Tongue (tissue), 1 donor: ENCODE measurements at regions not wholly inside any gene's neighbourhood (a gene's known extent, or its start where the extent isn't known, plus 50 kb on each side); places are given as distances from the start of the nearest gene placed in this dataset.
A peak's percentile ranks its signal among the peaks of the same experiment; 100 is the strongest.

Source experiments
- DNase-seq: peaks from one replicate; pipeline ENCODE4 v3.0.0-alpha.2; 2015

DNA sequence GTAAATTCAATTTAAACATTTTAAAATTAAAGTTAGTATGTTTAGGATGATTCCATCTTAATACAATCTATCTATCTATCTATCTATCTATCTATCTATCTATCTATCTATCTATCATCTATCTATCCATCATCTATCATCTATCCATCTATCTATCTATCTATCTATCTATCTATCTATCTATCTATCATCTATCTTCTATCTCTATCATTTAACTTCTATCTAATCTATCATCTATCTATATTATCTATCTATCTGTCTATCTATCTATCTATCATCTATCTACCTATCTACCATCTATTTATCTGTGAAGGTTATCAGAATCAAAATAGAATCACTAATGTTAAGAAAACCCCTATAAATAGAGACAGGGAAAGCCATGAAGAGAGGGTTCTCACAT lies 78.3 kb downstream of the RAMP3 start:
- no peak for DNase-seq

DNA sequence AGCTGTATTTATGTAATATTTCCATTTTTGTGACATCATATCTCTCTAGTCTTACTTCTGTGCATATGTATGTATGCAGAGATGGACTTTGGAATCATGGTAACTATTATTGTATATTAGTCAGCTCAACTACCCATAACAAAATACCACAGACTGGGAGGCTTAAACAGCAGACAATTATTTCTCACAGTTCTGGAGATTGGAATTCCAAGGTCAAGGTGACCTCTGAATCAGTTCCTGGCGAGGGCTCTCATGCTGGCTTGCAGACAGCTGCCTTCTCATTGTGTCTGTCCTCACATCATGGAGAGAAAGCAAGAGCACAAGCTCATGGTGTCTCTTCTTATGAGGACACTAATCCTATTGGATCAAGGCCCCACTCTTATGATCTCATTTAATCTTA lies 79.1 kb downstream of the RAMP3 start:
- no peak for DNase-seq

DNA sequence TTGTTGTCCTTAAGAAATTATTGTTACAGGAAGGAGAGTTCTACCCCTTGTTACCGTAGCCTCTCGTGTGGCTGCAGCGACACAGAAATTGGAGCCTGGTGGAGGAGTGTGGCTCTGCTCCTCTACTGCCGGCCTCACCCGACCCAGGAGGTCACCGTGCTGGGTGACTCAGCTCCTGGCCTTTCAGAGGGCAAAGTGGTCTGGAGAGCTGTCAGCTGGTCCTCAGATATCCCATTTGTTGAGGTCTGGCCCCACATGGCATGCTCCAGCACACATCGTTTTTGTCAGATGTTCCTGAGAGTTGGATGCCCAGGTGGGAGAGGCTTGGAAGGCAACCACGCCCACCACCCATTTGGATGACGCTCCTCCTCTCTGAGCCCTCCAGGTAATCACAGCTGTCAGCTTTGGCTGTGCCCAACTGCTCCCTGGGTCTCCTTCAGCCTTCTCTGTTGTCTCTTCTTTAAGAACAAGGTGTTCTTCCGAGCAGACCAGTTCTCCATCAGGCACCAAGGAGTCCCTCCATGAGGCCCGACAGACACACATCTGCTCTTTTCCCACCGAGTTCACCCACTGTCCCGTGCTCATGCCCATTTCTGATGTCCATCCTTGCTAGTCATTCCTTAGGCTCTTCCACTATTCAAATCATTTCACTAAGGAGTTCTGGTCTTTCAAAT lies 80.3 kb downstream of the RAMP3 start:
- no peak for DNase-seq

DNA sequence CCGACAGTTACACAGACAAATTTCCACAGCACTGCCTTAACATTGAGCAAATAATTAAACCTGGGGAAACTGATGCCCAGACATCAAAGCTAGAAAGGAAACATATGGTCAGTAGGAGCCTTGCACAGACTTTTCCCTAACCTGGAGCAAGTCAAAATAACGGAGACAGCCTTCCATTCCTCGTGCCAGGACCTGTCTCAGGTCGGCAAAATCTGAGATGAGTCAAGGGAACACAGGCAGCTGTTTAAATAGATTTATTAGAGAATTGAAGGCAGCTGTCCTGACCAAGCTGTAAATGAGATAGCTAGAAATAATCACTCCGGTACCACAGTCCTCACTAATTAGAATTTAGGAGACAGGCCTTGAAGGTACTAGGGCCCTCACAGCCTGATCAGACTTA lies 81.2 kb downstream of the RAMP3 start:
- DNase-seq, result no peak

DNA sequence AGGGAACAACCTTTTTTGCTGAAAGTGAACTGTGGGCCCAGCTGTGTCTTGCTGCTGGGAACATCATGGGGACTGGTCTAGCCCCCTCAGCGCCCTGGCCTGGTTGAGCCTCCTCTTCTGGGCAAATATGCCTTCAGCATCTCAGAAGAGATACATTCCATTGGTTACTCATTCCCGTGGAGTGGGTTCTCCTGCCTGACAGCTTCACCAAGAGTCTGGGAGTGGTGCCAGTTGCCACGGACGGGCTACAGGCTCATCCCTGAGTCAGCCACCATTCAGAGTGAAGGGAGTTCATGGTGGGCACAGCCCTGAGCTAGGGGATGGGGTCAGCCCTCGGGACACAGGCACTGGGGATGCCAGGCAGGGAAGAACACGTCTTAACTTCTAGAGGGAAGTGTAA lies 81.9 kb downstream of the RAMP3 start:
- no peak for DNase-seq

DNA sequence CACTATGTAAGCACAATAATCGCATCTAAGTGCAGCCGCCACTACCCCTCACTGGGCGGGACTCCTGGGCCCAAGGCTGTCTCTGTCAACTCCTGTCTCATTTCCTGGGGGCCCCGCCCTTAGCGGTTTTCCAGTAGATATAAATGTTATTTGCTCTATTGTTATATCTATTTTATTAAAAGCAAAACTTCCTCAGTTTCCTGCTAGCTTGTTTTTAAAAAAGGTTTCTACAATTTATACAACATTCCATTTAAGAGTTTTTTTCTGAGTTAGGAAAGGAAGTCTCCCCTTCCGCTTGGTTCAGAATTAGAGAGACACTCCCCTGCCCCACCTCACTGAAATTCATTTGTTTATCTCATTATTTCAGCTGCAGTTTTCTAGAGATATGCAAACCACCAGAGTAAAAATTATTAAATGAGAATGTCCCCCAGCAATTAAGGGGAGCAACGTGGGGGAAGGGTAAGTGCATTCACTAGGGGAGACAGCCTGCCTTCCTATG lies 82.7 kb downstream of the RAMP3 start:
- no peak for DNase-seq

DNA sequence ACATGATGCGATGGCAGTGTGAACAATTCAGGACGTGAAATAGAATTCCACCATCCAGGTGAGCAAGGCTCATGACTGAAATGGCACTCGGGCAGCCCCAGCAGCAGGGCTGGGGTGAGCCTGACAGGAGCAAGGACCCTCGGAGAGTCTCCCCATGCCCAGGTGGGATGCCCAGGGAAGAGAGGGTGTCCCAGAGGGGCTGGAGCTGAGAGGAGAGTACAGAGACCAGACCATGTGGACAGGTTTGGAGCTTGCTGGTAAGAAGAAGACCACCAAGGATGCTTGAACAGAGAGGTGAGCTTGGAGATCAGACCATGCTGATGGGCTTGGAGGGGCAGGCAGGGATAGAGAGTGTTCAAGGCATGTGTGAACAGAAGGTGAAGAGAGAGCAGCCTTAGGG lies 83.3 kb downstream of the RAMP3 start:
- DNase-seq, result no peak

DNA sequence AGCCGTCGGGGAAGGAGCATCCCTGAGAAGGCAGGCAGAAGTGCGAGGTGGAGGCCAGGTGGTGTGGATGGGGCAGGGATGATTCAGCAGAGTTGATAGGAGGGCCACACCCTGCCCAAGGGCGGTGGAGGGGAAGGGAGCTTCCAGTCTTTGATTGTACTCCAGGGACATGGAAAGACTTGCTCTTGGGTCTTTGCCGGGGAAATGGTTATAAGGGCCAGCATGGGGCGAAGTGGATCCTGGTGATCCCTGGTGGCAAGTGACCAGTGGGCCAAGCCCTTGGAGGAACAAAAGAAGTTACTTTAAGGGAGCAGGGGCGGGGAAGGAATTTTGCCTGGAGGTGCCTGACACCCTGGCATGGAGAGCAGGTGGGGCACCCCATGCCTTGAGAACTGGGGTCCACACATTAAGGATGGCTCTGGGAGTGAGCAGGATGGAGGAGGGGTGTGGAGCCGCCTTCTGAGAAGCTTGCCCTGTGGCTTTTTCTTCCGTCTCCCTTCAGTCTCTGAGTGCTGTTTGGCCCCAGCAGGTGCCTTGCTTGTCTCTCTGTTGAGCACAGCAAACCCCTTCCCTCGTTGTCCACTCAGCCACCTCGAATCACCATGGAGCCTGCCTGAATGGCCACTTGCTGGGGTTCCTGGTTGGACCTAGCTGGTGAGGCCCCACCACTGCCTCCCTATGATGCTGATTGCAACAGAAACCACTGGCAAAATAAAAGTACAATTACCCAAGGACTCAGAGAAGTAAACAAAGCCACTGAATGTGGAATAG lies 83.9 kb downstream of the RAMP3 start:
- no peak for DNase-seq

DNA sequence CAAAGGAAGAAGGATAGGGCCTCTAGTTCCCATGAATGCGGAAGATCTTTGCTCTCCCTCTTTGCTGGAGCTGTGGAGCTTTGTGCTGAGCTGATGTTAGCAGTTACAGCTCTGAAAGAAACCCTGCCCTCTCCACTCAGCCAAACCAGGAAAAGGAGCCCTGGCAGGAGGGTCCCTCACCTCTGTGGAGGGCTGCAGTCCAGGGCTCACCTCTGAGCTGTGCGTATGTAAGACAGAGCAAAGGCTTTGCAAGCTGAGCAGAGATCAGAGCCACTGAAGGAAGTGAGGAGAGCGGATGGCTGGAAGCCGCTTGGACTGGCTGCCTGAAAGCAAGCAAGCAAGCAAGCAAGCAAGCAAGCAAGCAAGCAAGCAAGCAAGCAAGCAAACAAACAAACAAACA lies 84.7 kb downstream of the RAMP3 start:
- no peak for DNase-seq

DNA sequence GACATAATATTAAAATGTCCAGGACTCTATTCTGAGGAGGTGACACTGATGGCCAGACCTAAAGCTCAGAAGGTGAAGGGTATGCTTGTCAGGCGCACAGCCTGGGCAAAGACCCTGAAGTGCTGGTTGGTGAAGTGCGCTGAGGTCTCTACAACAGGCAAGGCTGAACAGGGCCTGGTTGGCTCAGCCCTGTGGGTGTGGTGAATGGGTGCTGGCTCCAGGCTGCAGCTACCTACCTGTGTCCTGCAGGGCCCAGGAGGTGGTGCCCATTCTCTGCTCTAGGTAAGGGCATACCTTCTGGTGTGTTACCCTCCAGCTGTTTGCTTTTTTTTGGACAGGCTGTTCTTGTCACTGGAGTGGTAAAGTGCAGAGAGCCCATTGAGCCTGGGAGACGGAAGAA lies 85.1 kb downstream of the RAMP3 start:
- DNase-seq, result no peak

DNA sequence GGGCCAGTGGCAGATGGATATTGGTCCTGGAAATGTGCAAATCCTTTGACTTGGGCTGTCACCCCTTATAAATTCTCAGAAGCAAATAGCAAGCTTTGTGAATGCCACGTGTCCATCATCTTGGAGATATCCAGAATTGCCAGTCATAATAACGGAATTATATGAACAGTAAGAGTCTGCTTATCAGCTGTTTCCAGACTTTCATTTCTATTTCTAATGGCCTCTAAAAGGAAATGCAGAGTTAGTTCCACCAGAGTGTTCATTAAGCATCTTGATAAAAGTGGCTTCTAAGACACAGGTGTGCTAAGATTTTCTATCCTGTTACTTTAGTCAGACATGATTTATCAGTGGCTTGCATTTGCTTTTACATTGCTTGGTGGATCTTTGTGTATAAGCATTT lies 87.4 kb downstream of the RAMP3 start:
- no peak for DNase-seq

DNA sequence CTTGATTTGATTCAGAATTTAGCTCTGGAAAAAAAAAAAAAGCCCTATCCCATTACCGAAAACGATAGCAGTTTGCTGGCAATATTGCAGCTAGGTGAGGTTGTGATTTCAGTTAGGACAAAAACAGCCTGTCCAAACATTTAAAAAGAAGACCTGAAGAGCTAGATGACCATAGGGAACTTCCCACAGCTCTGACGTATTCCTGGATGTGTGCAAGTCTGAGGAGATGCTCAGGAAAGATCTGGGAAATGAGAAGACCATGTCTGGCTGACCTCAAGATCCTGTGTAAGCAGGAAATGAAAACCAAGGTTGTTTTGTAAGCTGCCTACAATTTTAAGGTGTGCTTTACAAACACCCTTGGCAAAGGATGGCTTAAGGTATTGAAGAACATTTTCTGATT lies 88.7 kb downstream of the RAMP3 start:
- DNase-seq, result no peak

DNA sequence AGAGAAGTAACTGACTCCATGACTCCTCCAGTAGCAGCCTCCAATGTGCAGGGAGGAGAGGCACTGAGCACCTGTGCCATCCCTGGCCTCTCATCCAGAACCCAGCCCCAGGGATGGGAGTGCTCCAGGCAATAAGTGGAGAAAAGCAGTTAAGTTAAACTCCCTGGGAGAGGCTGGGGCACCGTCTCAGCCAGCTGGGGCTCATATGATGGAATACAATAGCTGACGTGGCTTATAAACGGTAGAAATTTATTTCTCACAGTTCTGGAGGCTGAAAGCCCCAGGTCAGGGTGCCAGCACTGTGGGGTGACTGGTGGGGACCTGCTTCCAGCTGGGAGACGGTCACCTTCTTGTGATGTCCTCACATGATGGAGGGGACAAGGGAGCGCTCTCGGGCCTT lies 94.7 kb downstream of the RAMP3 start:
- DNase-seq, result no peak

DNA sequence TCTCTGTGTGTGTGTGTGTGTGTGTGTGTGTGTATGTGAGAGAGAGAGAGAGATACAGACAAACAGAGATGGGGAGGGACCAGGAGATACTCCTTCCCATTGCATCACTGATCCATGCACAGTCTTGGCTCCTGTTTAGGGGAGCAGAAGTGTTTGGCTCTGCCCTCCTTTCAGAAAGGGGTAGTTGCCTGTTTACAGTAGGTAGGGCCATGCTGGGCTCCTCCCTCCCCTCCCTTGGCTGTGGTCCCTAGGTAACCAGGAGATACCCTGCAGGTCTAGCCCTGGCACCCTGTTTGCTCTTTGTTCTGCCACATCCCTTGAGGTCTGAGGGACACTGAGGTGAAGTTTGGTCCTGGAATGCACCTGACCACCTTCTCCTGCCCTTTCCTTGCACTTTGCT lies 95.3 kb downstream of the RAMP3 start:
- DNase-seq, result no peak

DNA sequence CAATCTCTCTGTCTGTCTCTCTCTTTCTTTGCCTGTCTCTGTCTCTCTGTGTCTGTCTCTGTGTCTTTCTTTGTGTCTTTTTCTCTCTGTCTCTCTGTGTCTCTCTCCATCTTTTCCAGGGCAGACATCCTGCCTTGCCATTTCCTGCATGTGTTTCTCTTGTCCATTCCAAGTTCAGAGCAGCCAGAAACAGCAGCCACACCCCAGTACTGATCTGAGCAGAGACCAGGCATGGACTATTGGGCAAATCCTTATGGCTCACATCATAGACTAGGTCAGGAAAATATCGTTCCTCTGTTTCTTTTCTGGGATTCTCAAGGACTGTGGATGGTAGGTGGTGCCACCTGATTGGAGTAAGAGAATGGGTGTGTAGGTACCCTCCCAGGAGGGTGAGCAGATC lies 95.8 kb downstream of the RAMP3 start:
- no peak for DNase-seq

DNA sequence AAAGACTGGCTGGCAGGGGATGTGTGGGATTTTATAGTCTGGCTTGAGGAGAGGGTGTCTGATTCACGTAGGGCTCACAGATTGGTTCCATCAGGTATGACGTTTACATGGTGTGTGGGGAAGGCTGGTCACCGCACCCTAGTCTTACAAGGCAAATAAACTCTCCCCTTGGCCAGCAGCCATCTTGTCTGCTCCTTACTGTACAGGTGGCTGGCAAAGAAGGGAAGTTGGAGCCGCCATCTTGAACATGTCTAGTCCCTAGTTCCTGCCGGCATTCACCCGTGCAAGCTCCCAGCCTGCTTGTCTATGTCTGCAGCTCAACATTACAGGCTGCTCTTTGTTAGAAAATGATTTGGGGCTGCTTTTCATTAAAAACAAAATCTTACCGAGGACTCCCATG lies 97.6 kb downstream of the RAMP3 start:
- DNase-seq, result no peak

DNA sequence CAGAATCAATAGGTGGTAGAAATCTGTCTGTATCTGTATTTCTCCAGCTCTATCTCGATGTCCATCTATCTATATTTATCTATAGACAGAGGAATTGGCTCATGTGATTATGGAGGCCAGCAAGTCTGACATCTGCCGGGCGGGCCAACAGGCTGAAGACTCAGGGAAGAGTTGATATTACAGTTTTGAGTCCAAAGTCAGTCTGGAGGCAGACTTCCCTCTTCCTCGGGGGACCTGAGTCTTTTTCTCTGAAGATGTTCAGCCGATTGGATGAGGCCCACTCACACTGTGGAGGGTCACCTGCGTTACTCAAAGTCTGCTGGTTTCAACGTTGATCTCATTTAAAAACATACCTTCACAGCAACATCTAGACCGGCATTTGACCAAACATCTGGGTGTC lies 98.7 kb downstream of the RAMP3 start:
- DNase-seq, result no peak

DNA sequence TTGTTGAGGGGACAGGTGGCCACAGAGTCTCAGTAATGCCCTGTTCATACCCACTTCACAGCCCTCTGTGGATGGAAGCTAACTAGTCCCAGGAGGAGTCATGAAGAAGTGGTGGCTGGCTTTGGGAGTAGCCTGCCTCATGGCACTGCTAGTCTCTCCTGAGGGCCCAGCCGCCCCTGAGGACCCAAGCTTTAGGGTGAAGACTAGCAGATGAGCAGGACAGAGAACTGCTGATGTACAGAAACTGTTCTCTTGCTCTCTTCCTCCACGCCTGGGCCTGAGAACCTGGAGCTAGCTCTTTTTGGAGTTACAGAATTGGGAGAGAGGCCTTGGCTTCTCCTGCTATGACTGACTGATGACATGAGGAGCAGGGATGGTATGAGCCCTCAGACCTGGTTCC lies 99.2 kb downstream of the RAMP3 start:
- no peak for DNase-seq

DNA sequence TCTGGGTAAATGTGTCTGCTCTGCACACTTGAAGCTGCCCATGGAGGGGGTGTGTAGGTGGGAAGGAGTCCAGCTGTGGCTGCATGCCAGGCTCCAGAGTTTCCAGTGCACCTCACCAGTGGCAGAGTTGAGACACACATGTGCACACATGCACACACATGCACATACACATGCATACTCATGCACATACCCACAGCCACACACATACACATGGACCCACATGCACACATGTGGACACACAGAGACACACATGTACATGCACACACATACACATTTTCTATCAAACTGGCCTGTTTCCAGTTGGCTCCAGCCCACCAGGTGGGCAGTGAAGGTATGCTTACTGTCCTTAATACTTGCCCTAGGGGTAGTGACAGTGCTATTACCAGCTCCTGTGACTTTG lies 99.7 kb downstream of the RAMP3 start:
- no peak for DNase-seq

DNA sequence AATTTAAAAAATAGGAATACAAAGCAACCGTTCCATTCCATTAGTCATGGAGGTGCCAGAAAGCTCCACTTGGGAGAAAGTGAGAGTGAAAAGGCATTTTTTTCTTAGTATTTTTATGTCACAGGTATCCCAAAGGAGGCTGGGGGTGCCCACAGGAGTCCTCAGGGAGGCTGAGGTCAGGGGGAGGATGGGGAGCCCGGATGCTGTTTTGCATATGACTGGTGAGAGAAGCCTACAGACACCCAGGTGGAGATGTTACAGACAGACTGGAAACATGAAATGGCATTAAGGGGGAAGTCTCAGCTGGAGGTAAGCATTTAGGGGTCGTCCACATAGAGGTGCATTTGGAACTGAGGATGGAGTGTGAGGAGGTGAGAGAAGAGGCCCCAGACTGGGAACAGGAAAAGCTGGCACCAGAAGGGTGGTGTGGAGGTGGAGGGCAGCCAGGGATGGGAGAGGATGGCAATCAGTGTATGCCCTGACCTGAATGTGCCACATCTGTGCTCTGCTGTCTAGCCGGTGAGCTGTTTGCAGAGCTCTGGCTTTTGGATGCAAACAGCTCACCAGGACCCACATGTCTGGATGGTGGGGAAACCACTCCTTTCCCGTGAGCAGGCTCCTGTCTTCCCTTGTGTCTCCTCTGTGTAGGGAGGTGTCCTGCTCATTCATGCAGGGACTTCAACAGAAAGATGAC lies 101.1 kb downstream of the RAMP3 start:
- no peak for DNase-seq

DNA sequence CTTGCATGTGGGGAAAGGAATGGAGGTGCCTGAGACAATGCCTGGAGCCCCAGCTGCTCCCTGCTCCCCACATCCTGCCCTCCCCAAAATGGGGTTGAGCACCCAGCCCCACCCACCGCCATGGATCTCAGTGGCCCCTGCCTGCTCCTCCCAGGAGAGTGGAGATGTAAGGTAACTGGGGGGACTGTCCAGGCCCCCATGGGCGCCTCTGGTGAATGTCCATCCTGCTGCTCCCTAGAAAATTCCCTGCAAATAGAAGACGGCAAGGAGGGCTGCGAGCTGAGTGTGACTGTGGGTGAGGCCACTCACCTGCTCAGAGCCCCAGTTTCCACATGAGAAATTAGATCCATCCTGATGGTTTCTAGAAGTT lies 101.6 kb downstream of the RAMP3 start:
- DNase-seq, result no peak

DNA sequence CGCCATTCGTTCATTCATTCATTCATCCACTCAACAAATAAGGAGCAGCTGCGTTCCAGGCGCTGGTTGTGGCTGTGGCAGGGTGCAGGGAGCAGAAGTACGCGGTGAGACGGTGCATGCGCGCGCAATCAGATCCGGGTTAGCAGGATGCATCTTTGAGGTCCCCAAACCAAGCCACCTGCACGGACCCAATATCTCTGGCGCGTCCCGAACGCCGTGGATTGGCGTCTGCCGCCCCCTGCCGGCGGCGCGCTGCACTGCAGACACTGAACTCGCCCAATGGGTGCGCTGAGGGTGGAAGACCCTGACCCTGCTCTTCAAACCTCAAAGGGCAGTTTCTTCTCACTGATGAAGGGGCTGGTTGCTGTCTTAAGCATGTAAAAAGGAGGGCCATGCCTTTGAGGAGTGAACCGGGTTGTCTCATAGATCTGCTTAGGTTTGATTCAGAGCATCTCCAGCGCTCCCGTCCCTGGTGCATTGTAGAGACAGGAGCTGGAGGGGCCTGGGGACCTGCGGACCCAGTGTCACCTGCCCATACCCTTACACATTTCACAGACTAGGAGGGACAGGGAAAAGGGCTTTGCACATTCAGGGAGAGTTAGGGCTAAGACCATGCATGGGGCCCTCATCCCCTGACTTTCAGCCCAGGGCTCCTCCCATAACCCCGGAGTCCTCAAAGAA lies 102.5 kb downstream of the RAMP3 start:
- DNase-seq, result peak; percentile 53

DNA sequence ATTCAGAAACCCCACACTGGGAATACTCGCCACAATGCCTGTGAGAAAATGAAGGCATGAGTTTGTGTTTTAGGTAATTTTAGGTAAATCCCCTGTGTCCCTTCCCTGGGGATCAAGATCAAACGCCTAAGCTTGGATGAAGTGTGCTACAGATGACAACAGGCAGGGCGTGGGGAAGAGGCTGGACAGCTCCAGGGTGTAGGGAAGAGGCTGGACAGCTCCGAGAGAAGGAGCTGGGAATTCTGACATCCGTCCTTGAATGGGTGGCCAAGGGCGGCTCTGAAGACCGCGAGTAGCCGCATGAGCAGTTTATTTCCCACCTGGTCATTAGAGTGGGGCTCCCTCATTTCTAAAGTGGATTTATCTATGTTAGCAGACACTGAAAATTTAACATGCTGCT lies 109.7 kb downstream of the RAMP3 start:
- DNase-seq, result peak; percentile 3
